ENCODE measurements at regions not wholly inside any gene's neighbourhood (a gene's known extent, or its start where the extent isn't known, plus 50 kb on each side); places are given as distances from the start of the nearest gene placed in this dataset.
"Not testable (repeated sequence)": the region's sequence is repeated elsewhere in the genome, so short reads cannot be mapped to it uniquely, and the experiment has no call there.

GRCh38 chr5:143517824-143518223 is 114.3 kb upstream of the NR3C1 start:
- H3K4me3 ChIP-seq, H3K27ac ChIP-seq: not testable (repeated sequence)

GRCh38 chr5:143516249-143516648 is 112.8 kb upstream of the NR3C1 start:
- Histone ChIP-seq H3K4me3 (no peak overlapping the region), H3K27ac (no peak overlapping the region)

- H3K27ac ChIP-seq = peak overlapping the region in 1 of 21 experiments; percentile 17
Measured at GRCh38 chr5:143515829-143516228, 112.3 kb upstream of the NR3C1 start.

GRCh38 chr5:143514616-143515335 is 111.3 kb upstream of the NR3C1 start:
- Histone ChIP-seq H3K27ac (peak overlapping the region in 1 of 21 experiments; percentile 17), H3K4me3 (no peak overlapping the region)

More at GRCh38 chr5:143515829-143516228, 112.3 kb upstream of the NR3C1 start:
- H3K4me3 ChIP-seq = no peak overlapping the region

GRCh38 chr5:143513720-143514119 is 110.2 kb upstream of the NR3C1 start:
- Histone ChIP-seq H3K4me3 (no peak overlapping the region), H3K27ac (no peak overlapping the region)

GRCh38 chr5:143511736-143512135 is 108.2 kb upstream of the NR3C1 start:
- Histone ChIP-seq H3K27ac (no peak overlapping the region), H3K4me3 (no peak overlapping the region)

- no peak overlapping the region for H3K27ac ChIP-seq
- no peak overlapping the region for H3K4me3 ChIP-seq
Measured at GRCh38 chr5:143509758-143510221, 106.3 kb upstream of the NR3C1 start.

GRCh38 chr5:143506836-143507552 is 103.5 kb upstream of the NR3C1 start:
- H3K27ac ChIP-seq = no peak overlapping the region
- H3K4me3 ChIP-seq = no peak overlapping the region

GRCh38 chr5:143505934-143506333 is 102.4 kb upstream of the NR3C1 start:
- Histone ChIP-seq H3K4me3 (no peak overlapping the region), H3K27ac (no peak overlapping the region)

GRCh38 chr5:143505354-143505753 is 101.9 kb upstream of the NR3C1 start:
- Histone ChIP-seq H3K4me3 (no peak overlapping the region), H3K27ac (no peak overlapping the region)

- Histone ChIP-seq H3K27ac (peak overlapping the region in 2 of 21 experiments; percentile 8 to 23), H3K4me3 (no peak overlapping the region)
Measured at GRCh38 chr5:143501310-143502044, 98.0 kb upstream of the NR3C1 start.

- H3K27ac ChIP-seq = no peak overlapping the region
- no peak overlapping the region for H3K4me3 ChIP-seq
Measured at GRCh38 chr5:143499480-143500114, 96.1 kb upstream of the NR3C1 start.

GRCh38 chr5:143498821-143499220 is 95.3 kb upstream of the NR3C1 start:
- H3K4me3 ChIP-seq = no peak overlapping the region
- no peak overlapping the region for H3K27ac ChIP-seq

GRCh38 chr5:143497749-143498148 is 94.3 kb upstream of the NR3C1 start:
- H3K4me3 ChIP-seq = no peak overlapping the region
- no peak overlapping the region for H3K27ac ChIP-seq

- Histone ChIP-seq H3K27ac (peak overlapping the region in 2 of 21 experiments; percentile 24 to 67), H3K4me3 (no peak overlapping the region)
Measured at GRCh38 chr5:143496943-143497342, 93.5 kb upstream of the NR3C1 start.

- H3K27ac ChIP-seq = peak overlapping the region in 7 of 21 experiments; percentile 14 to 67 (median 33)
- no peak overlapping the region for H3K4me3 ChIP-seq
Measured at GRCh38 chr5:143495821-143496275, 92.4 kb upstream of the NR3C1 start.

GRCh38 chr5:143495110-143495509 is 91.6 kb upstream of the NR3C1 start:
- Histone ChIP-seq H3K27ac (peak overlapping the region in 10 of 21 experiments; percentile 13 to 67 (median 32)), H3K4me3 (no peak overlapping the region)

GRCh38 chr5:143494595-143494994 is 91.1 kb upstream of the NR3C1 start:
- Histone ChIP-seq H3K4me3 (no peak overlapping the region), H3K27ac (peak overlapping the region in 4 of 21 experiments; percentile 0 to 33 (median 18))

- Histone ChIP-seq H3K4me3 (no peak overlapping the region), H3K27ac (peak overlapping the region in 4 of 21 experiments; percentile 0 to 33 (median 18))
Measured at GRCh38 chr5:143494162-143494561, 90.7 kb upstream of the NR3C1 start.

GRCh38 chr5:143492783-143493182 is 89.3 kb upstream of the NR3C1 start:
- Histone ChIP-seq H3K4me3 (no peak overlapping the region), H3K27ac (no peak overlapping the region)

All from skin epidermis (tissue), 12 donors.